OCI-LY3 (cell line): ENCODE measurements at regions not wholly inside any gene's neighbourhood (a gene's known extent, or its start where the extent isn't known, plus 50 kb on each side); places are given as distances from the start of the nearest gene placed in this dataset.

Experiments
- H2AFZ ChIP-seq: fragments of 200-600, 300-600 bp; shearing (Covaris generic); 2 replicates; pipeline ENCODE4 v1.6.0; 2014; ENCODE audit warnings: antibody characterized with exemption, low read depth, low read length
- H3K27ac ChIP-seq: fragments of 200-600, 300-600 bp; sonication (generic); 2 replicates; pipeline ENCODE4 v1.5.1; 2014; ENCODE audit warnings: mild to moderate bottlenecking, low read length, moderate library complexity, mixed read lengths
- H3K27me3 ChIP-seq: fragments of 200-600, 300-600 bp; sonication (generic); 2 replicates; pipeline ENCODE4 v1.6.1; 2014; ENCODE audit warnings: low read depth, low read length, mixed read lengths
- H3K36me3 ChIP-seq: fragments of 200-600, 300-600 bp; sonication (generic); replicated peaks from 2 replicates; pipeline ENCODE3; 2014; ENCODE audit warnings: low read depth, low read length, mixed read lengths
- H3K4me1 ChIP-seq: fragments of 300-600, 200-600 bp; sonication (generic); 2 replicates; pipeline ENCODE4 v1.6.1; 2014; ENCODE audit warnings: low read length, mixed read lengths
- H3K4me2 ChIP-seq: fragments of 200-600, 300-600 bp; sonication (generic); 2 replicates; pipeline ENCODE4 v1.6.1; 2014; ENCODE audit warnings: low read length, mixed read lengths
- H3K4me3 ChIP-seq: fragments of 300-600, 200-600 bp; sonication (generic); 2 replicates; pipeline ENCODE4 v1.5.1; 2014; ENCODE audit warnings: antibody characterized with exemption, mild to moderate bottlenecking, low read length, moderate library complexity
- H3K79me2 ChIP-seq: fragments of 300-600, 200-600 bp; shearing (Covaris generic); 2 replicates; pipeline ENCODE4 v1.6.1; 2014; ENCODE audit warnings: mild to moderate bottlenecking, low read length, mixed read lengths
- H3K9ac ChIP-seq: fragments of 300-600, 200-600 bp; shearing (Covaris generic); 2 replicates; pipeline ENCODE4 v1.6.0; 2014; ENCODE audit warnings: mild to moderate bottlenecking, low read length, moderate library complexity
- H3K9me3 ChIP-seq: fragments of 200-600, 300-600 bp; shearing (Covaris generic); 2 replicates; pipeline ENCODE4 v1.6.1; 2014; ENCODE audit warnings: low read length, mixed read lengths; ENCODE audit not compliant: insufficient read depth
- H4K20me1 ChIP-seq: fragments of 200-600, 300-600 bp; sonication (generic); 2 replicates; pipeline ENCODE4 v1.6.1; 2016; ENCODE audit warnings: low read length, mixed read lengths; ENCODE audit not compliant: insufficient read depth
- CTCF ChIP-seq: fragments of 200-600, 300-600 bp; sonication (generic); IDR thresholded peaks from 2 replicates; pipeline ENCODE4 v1.5.1; 2014; ENCODE audit warnings: antibody characterized with exemption, low read length, low read depth
- EZH2phosphoT487 ChIP-seq: fragments of 200-600 bp; shearing (Covaris generic); IDR thresholded peaks from 2 replicates; pipeline ENCODE4 v1.6.1; 2018; ENCODE audit warnings: antibody characterized with exemption, mixed run types, low read depth

DNA sequence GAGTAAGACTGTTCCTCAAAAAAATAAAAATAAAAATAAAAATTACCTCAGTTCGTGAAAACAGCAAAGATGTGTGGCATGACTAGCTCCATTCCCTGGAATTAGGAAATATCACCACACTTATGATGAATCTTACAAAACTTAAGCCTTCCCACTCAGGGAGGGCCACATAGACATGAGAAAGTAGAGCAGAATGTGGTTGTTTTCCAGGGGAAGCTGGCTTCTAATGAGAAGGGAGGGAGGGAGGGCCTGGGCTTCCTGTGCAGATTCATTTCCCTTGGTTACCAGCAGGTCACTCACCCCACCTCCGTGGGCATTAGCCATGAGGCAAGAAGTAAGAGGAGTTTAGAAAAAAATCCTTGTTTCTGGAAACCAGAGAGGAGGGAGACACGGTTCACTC, 95.9 kb upstream of the RMDN2 start:
- Histone ChIP-seq H3K9me3 (no peaks in the 10 kb centered on the region), H3K4me1 (peaks cover 9% of the 10 kb centered on the region), H3K79me2 (no peaks in the 10 kb centered on the region), H3K9ac (no peak overlapping the region), H3K4me3 (no peak overlapping the region), H3K27ac (no peak overlapping the region), H2AFZ (no peak overlapping the region), H3K36me3 (no peaks in the 10 kb centered on the region), H3K27me3 (peaks cover 6% of the 10 kb centered on the region; the same call in 1 of the 2 replicates), H4K20me1 (no peaks in the 10 kb centered on the region), H3K4me2 (no peak overlapping the region)
- TF ChIP-seq CTCF (no peak), EZH2phosphoT487 (no peak)

- Histone ChIP-seq H4K20me1 (no peaks in the 10 kb centered on the region), H3K27ac (no peak overlapping the region), H3K4me3 (no peak overlapping the region), H3K4me2 (no peak overlapping the region), H3K79me2 (no peaks in the 10 kb centered on the region), H3K9ac (no peak overlapping the region), H3K4me1 (peaks cover 9% of the 10 kb centered on the region), H2AFZ (no peak overlapping the region), H3K27me3 (peaks cover 6% of the 10 kb centered on the region; the same call in 1 of the 2 replicates), H3K9me3 (no peaks in the 10 kb centered on the region), H3K36me3 (no peaks in the 10 kb centered on the region)
- TF ChIP-seq CTCF (no peak), EZH2phosphoT487 (no peak)
These were observed 95.3 kb upstream of the RMDN2 start for GRCh38 chr2:37829616-37830395.

DNA sequence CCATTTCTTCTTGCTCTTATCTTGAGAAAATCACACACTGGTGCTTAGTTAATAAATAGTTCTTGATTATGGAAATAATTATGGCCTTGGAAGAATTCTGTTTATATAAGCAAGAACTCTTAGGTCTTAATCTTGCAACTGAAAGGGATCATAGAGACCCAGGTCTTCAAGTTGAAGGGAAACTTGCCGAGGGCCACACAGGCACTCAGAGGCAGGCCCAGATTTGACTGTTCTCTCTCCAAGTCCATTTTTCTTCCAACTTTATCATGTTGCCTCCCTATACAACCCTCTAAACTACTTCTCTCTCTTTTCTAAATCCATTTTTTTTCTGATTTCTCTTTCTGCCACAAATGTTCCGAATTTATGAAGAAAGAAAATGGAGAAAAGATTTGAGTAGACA, 94.5 kb upstream of the RMDN2 start:
- TF ChIP-seq EZH2phosphoT487, result no peak
- TF ChIP-seq CTCF, result no peak
- no peaks in the 10 kb centered on the region for H3K36me3 ChIP-seq
- no peaks in the 10 kb centered on the region for H3K9me3 ChIP-seq
- peaks cover 6% of the 10 kb centered on the region; the same call in 1 of the 2 replicates for H3K27me3 ChIP-seq
- peaks cover 9% of the 10 kb centered on the region for H3K4me1 ChIP-seq
- H3K79me2 ChIP-seq, result no peaks in the 10 kb centered on the region
- no peak overlapping the region for H3K4me2 ChIP-seq
- no peak overlapping the region for H2AFZ ChIP-seq
- H3K9ac ChIP-seq, result no peak overlapping the region
- no peak overlapping the region for H3K27ac ChIP-seq
- no peaks in the 10 kb centered on the region for H4K20me1 ChIP-seq
- H3K4me3 ChIP-seq, result no peak overlapping the region

DNA sequence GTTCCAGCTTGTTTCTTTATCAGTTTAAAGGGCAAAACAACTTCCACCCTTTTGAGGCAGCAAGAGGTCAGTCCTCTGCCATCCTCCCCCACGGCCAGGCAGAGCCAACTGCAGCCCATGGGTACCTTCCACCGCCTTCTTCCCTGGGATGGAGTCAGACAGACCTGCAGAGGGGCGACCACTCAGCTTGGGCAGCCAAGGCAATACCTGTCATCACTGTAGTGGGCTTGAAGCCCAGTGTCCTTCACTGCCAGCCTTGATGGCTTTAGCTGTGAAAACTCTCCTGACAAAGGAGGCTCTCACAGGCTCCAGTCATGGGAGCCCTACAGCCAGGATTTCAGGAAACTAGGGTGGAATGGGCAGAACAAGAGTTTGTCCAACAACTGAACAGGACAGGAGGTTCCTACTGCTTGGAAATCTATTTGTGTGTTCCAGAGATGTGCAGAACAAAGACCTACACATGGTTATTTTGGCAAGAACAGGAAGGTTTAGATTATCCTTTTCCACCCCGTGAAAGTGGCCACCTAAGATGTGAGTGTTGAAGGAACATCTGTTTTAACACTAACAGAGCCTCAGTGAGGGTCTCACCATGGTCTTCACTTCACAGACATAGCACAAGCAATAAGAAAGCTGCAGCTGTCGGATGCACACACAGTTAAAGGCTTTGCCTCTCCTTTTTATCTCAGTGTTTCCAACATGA, 93.9 kb upstream of the RMDN2 start:
- Histone ChIP-seq H3K9me3 (no peaks in the 10 kb centered on the region), H3K9ac (no peak overlapping the region), H3K79me2 (no peaks in the 10 kb centered on the region), H3K36me3 (no peaks in the 10 kb centered on the region), H3K27ac (no peak overlapping the region), H3K4me3 (no peak overlapping the region), H2AFZ (no peak overlapping the region), H4K20me1 (no peaks in the 10 kb centered on the region), H3K4me1 (peaks cover 9% of the 10 kb centered on the region), H3K4me2 (no peak overlapping the region), H3K27me3 (peaks cover 6% of the 10 kb centered on the region; the same call in 1 of the 2 replicates)
- TF ChIP-seq EZH2phosphoT487 (no peak), CTCF (no peak)
